HPDE6-E6E7 (cell line): ENCODE measurements at regions not wholly inside any gene's neighbourhood (a gene's known extent, or its start where the extent isn't known, plus 50 kb on each side); places are given as distances from the start of the nearest gene placed in this dataset.
"Not testable (repeated sequence)": the region's sequence is repeated elsewhere in the genome, so short reads cannot be mapped to it uniquely, and the experiment has no call there.

Source experiments
- DNase-seq: peaks from one replicate; pipeline ENCODE4 v3.0.0; 2011; ENCODE audit warnings: missing footprints; ENCODE audit errors: extremely low spot score

- no peak for DNase-seq
Observed at GRCh38 chr2:16105669-16106281, 165.4 kb downstream of the MYCN start.

DNA sequence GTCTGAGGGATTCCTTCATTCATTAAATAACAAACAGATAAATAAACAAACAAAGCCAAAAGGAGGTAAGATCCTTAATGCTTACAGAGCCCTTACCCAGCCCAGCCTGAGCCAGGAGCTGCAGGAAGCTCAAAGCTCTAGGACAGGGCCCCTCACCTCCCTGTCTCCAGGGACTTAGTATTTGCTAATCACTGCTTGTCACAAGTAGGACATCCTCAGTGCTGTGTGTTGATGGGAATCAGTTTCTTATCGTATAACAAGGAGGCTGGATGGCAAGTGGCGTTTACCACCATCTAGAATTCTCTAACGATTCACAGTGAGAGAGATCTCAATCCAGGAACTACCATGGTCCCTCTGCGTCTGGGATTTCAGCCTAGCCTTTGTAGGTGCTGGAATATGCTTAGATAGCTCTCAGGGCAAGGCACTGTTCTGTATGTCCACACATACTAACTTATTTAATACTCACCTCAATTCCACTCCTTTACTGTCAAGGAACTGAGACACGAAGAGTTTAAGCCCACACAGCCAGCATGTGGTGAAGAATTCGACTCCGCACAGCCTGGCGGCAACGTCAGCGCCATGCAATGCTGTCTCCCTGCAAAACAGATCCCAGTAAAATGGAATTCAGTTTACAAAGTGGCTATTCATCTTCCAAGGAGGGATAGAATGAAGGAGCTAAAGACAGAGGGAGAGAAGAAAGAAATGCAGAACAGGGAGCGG, 164.8 kb downstream of the MYCN start:
- no peak for DNase-seq

- no peak for DNase-seq
Observed at GRCh38 chr2:16104315-16104948, 164.1 kb downstream of the MYCN start.

DNA sequence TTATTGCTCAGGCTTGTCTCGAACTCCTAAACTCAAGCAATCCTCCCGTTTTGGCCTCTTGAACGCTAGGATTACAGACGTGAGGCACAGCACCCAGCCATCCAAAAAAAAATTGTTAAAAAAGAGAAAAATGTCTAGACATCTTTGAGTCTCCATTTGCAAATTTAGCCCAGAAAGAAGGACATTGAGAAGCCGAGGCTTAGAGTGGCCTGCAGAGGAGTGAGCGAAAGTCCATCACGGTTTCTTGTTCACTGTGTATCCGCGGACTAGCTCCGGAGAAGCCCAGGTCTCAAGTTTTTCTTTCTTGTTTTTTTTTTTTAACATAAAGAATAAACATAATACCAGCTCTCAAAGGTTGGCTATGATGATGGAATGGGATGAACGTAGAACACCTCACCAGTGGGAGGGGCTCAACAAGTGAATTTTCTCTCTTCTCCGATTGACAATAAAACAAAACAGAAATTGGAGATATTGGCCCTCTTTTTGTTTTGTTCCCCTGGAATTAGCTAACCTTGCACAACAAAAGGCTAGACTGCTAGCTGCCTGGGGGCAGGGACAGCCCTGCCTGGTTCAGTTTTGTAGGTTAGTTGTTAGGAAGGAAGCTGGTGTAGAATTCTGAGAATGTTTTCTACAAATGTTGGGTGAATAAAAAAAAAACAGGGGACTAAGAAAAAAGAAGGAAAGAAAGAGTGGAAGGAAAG, 163.4 kb downstream of the MYCN start:
- no peak for DNase-seq

GRCh38 chr2:16102976-16103380, 162.6 kb downstream of the MYCN start:
- no peak for DNase-seq

GRCh38 chr2:16102358-16102975, 162.1 kb downstream of the MYCN start:
- no peak for DNase-seq

DNA sequence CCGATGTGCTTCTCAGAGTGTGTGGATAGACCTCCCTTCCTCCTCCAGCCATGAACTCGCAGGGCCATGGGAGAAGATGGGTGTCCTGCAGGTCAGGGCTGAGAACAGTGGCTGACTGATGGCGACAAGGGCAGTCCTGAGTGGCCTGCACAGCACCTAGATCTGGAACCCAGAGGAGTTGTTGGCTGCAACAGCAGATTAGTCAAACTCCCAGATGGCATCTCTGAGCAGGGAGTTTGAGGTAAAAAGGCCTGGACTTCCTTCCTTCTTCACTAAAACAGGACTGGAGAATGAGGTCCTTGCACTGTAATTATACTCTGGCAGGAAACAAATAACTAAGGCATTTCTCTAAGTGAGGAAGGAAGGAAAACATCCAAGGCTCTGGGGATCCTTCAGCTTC, 160.8 kb downstream of the MYCN start:
- DNase-seq, result no peak

DNA sequence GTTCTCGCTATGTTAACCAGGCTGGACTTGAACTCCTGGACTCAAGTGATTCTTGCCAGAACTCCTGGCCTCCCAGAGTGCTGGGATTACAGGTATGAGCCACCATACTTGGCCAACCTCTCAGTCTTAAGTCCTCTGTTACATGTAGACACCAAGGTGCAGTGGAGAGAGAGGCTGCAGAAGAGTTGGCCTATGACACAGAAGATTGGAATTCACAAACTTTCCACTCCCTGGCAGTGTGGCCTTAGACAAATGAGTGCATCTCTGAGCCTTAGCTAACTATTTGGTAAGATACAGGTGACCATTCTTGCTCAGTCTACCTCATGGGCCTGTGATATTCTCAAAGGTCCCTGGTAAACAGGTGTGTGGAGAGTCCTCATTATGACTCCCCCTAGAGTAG, 159.7 kb downstream of the MYCN start:
- no peak for DNase-seq

- DNase-seq, result no peak
Observed at GRCh38 chr2:16099326-16099725, 159.0 kb downstream of the MYCN start.

- DNase-seq, result no peak
Observed at GRCh38 chr2:16096962-16097361, 156.6 kb downstream of the MYCN start.

- not testable (repeated sequence) for DNase-seq
Observed at GRCh38 chr2:16095483-16095882, 155.1 kb downstream of the MYCN start.

DNA sequence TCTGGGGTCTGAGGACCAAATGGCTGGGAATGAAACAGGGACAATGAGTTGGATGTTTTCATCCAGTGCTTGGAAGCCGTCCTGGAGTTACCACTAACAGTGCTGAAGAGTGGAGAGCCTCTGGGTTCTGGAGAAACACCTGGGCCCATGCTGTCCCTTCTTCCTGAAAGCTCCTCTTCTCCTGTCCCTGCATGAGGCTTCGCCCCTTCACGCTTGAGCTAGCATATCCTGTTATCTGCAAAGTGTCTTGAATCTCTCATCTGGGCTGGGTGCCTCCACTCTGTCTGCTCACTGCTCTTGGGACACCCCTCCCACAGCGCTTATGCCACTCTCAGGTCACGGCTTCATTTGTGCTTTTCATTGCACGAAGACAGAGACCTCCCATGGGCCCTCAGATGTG, 154.5 kb downstream of the MYCN start:
- no peak for DNase-seq

DNA sequence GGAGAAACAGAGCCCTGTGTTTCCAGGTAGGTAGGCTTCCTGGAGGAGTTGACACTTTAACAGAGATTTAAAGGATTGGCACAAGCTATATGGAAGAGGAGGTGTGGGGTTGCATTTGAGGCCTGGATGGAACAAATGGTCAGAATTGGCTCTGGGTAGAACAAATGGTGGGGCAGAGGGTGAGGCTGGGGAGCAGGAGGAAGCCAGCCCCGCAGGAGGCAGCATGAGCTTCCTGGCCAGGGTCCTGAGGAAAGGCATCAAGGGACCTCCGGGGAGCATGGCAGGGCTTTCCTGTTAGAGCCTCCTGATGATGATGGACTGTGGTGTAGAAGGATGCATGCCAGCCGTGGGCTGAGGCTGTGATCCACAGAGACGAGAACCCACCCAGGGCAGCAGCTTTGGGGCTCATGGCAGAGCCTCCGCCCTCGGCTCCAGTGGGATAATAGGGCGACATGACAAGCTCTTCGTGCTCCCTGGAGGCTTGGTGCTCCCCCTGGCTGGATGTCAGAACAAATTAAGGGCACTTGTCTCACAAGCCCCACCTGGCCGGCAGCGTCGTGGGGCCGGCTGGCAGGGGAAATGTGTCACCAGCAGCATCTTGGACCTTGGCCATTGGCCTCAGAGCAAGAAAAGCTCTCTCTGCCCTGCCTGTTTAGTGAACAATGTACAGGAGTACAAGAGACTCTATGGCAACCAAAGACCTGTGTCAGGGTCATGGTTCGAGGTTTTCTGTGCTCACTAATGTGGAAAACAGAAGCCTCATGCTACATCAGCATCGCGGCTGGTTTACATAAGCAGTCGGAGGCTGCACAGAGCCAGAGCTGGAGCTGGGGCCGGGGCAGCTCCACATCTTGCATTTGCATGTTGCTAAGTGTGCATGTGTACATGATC, 153.5 kb downstream of the MYCN start:
- no peak for DNase-seq

DNA sequence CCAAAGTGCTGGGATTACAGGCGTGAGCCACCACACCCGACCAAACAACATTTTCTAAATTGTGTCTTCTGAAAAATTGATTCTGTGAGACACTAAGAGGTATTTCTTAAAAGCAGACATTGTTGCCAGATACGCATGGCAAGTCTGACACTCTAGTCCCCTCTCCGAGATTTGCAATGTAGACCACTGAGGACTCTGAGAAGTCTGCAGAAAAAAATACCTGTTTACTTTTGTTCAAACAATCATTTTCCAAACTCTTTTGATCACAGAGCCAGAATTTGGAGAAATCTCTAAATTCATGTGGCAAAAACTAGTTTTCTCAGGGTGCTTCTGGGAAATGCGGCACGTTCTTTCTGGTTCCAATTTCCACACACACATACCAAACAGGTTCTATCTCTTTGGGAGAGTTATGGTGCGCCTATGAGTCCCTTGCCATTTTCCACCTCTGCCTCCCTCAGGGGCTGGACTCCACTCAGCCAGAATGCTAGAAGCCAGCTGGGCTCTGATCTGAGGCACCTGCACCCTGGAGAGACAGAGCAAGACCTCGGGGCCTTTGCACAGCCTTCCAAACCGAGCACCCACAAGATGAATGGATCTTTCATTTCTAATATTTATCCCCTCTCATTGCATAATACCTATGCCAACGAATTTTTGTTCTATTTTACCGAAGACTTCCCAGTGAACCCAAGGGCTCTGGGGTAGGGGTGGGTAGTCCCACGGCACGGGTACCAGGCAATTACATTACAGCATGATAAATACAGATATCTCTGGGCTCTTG, 152.7 kb downstream of the MYCN start:
- DNase-seq, result no peak

GRCh38 chr2:16091576-16092282, 151.4 kb downstream of the MYCN start:
- DNase-seq, result no peak

GRCh38 chr2:16090650-16091575, 150.6 kb downstream of the MYCN start:
- no peak for DNase-seq

- DNase-seq, result not testable (repeated sequence)
Observed at GRCh38 chr2:16089491-16089890, 149.1 kb downstream of the MYCN start.

DNA sequence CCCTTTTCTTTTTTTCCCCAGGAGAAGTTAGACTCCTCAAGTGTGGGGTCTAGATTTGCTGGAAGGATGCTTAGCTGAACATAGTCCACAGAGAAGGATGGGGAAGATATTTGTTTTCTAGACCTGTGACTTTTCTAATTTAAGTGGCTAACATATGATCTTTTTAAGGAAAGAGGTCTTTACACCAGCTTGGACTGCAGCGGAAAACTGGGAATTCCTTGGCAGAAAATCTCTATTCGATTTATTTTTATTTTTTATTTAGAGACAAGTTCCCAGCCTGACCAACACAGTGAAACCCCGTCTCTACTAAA, 148.4 kb downstream of the MYCN start:
- DNase-seq, result no peak
